Naive thymus-derived CD4-positive, alpha-beta T cell (primary cell): ENCODE measurements at regions not wholly inside any gene's neighbourhood (a gene's known extent, or its start where the extent isn't known, plus 50 kb on each side); places are given as distances from the start of the nearest gene placed in this dataset.
"Not testable (repeated sequence)": the region's sequence is repeated elsewhere in the genome, so short reads cannot be mapped to it uniquely, and the experiment has no call there.

Experiments
- ATAC-seq: fragments of 150-1000 bp; cut with Tn5 transposase; 2 replicates; pipeline ENCODE4 v1.10.0; 2021; ENCODE audit warnings: mild to moderate bottlenecking, moderate library complexity
- CTCF ChIA-PET: fragments of 350-600 bp; sonication (Branson Sonifier 250); formaldehyde crosslinking; loops from one replicate; lab custom pipeline; 2021; ENCODE audit warnings: antibody characterized with exemption; lab: Charles Lee
- POLR2A ChIA-PET: fragments of 350-600 bp; sonication (Branson Sonifier 250); formaldehyde crosslinking; loops from one replicate; lab custom pipeline; 2021; ENCODE audit warnings: antibody characterized with exemption, inconsistent platforms; lab: Charles Lee
- DNase-seq, 9 donors: peaks; one replicate each; pipeline versions ENCODE4 v3.0.0 to v3.0.0-alpha.2; 2020 to 2022; ENCODE audit warnings: mixed read lengths in 1 of 9
- H3K27ac ChIP-seq: one replicate; pipeline ENCODE4 v1.7.0; 2013; ENCODE audit warnings: mild to moderate bottlenecking, low read depth, low read length, moderate library complexity
- H3K27me3 ChIP-seq, 2 donors: one replicate each; pipeline ENCODE4 v1.7.0; 2013; ENCODE audit warnings: low read length in 2 of 2, mild to moderate bottlenecking in 2 of 2, moderate library complexity in 2 of 2; ENCODE audit not compliant: control insufficient read depth in 2 of 2, insufficient read depth in 2 of 2
- H3K36me3 ChIP-seq, 3 experiments: 1 replicate in 2 of 3; 2 replicates in 1 of 3; pipeline ENCODE4 v1.7.0; 2013; ENCODE audit warnings: low read length in 3 of 3, mild to moderate bottlenecking in 3 of 3, moderate library complexity in 1 of 3; ENCODE audit not compliant: insufficient read depth in 3 of 3, control insufficient read depth in 2 of 3
- H3K4me1 ChIP-seq, 2 donors: one replicate each; pipeline ENCODE4 v1.7.0; 2013; ENCODE audit warnings: low read length in 2 of 2, mild to moderate bottlenecking in 2 of 2, moderate library complexity in 1 of 2; ENCODE audit not compliant: control insufficient read depth in 2 of 2, insufficient read depth in 2 of 2
- H3K4me3 ChIP-seq: 2 replicates; pipeline ENCODE4 v1.7.0; 2013; ENCODE audit warnings: mild to moderate bottlenecking, low read length
- H3K9me3 ChIP-seq, 3 experiments: 1 replicate in 2 of 3; 2 replicates in 1 of 3; pipeline ENCODE4 v1.7.0; 2013; ENCODE audit warnings: low read length in 3 of 3; ENCODE audit not compliant: control insufficient read depth in 2 of 3
- H3K27ac Mint-ChIP-seq, 9 donors: one replicate each; pipeline ENCODE4 v1.8.0; 2020 to 2022; ENCODE audit warnings: mixed read lengths in 9 of 9, mild to moderate bottlenecking in 8 of 9, moderate library complexity in 5 of 9, inconsistent platforms in 2 of 9
- H3K27me3 Mint-ChIP-seq, 5 donors: one replicate each; pipeline ENCODE4 v1.8.0; 2021 to 2022; ENCODE audit warnings: mixed read lengths in 5 of 5, mild to moderate bottlenecking in 1 of 5
- H3K36me3 Mint-ChIP-seq, 5 donors: one replicate each; pipeline ENCODE4 v1.8.0; 2020 to 2022; ENCODE audit warnings: mixed read lengths in 5 of 5, mild to moderate bottlenecking in 3 of 5, inconsistent platforms in 1 of 5
- H3K4me1 Mint-ChIP-seq, 7 donors: one replicate each; pipeline ENCODE4 v1.8.0; 2020 to 2022; ENCODE audit warnings: mixed read lengths in 7 of 7, mild to moderate bottlenecking in 3 of 7, inconsistent platforms in 1 of 7
- H3K4me3 Mint-ChIP-seq, 10 donors: one replicate each; pipeline ENCODE4 v1.8.0; 2020 to 2022; ENCODE audit warnings: mild to moderate bottlenecking in 10 of 10, mixed read lengths in 10 of 10, moderate library complexity in 6 of 10, inconsistent platforms in 2 of 10
- H3K9me3 Mint-ChIP-seq, 11 donors: one replicate each; pipeline ENCODE4 v1.8.0; 2020 to 2022; ENCODE audit warnings: mixed read lengths in 11 of 11, mild to moderate bottlenecking in 4 of 11, inconsistent platforms in 1 of 11, moderate library complexity in 1 of 11
- intact Hi-C, 2 donors: fragments of 100-400 bp; cut with micrococcal nuclease; formaldehyde crosslinking; loops; one replicate each; pipeline ENCODE4 v1.15.1; 2023

DNA sequence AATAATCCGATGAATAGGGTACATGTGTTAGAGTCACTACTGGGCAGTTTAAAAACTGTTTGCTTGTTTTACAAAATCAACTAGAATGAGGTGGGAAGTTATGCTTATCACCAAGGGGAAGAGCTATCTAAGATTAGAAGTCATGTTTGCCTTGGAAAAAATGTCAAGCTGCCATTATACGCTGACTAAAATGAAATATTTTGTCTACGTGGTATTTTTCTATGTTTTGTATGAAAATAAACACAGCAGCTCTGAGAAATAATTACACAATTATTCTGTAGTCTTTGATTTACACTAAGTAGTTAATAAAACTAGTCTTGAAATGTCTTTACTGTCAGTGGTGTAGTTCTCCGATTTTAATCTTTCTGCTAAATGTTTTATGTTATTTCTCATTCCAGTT lies 241.9 kb upstream of the TARS1 start:
- H3K27ac ChIP-seq, result no peak overlapping the region
- H3K27me3 ChIP-seq, result no peaks in the 10 kb centered on the region
- no peak for ATAC-seq
- DNase-seq, result no peak
- H3K36me3 ChIP-seq, result no peaks in the 10 kb centered on the region
- CTCF ChIA-PET, result no interaction called here
- intact Hi-C loops, result no loop called here
- H3K36me3 Mint-ChIP-seq, result no peaks in the 10 kb centered on the region
- H3K9me3 Mint-ChIP-seq, result peaks cover 0 to 20% (median 8%) of the 10 kb centered on the region in 11 donors
- POLR2A ChIA-PET, result no interaction called here
- H3K4me3 ChIP-seq, result no peak overlapping the region
- no peaks in the 10 kb centered on the region for H3K4me1 Mint-ChIP-seq
- H3K4me1 ChIP-seq, result no peaks in the 10 kb centered on the region
- peaks cover 0 to 4% (median 0%) of the 10 kb centered on the region in 5 donors for H3K27me3 Mint-ChIP-seq
- no peak overlapping the region for H3K27ac Mint-ChIP-seq
- H3K4me3 Mint-ChIP-seq, result no peak overlapping the region
- H3K9me3 ChIP-seq, result no peaks in the 10 kb centered on the region

DNA sequence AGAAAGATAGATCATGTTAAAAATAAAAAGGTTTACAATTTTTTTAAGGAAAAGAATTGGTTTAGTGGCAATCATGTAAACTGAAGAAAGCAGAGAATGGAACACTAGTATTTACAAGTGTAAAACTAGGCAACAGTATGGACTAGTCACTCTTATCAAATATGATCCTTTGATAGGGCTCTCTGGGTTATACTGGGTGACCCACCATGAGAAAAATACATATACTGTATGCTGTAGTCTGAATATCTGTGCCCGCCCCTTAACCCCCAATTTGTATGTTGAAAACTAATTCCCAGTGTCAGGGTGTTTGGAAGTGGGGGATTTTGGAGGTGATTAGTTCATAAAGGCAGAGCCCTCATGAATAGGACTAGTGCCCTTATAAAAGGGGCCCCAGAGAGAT lies 236.8 kb upstream of the TARS1 start:
- intact Hi-C loops, result no loop called here
- no peak for ATAC-seq
- Mint-ChIP-seq H3K4me3 (no peak overlapping the region), H3K27ac (no peak overlapping the region), H3K4me1 (no peaks in the 10 kb centered on the region), H3K27me3 (peaks cover 0 to 4% (median 0%) of the 10 kb centered on the region in 5 donors), H3K9me3 (peaks cover 0 to 6% (median 0%) of the 10 kb centered on the region in 11 donors), H3K36me3 (no peaks in the 10 kb centered on the region)
- no peaks in the 10 kb centered on the region for H3K9me3 ChIP-seq
- POLR2A ChIA-PET, result no interaction called here
- H3K27me3 ChIP-seq, result no peaks in the 10 kb centered on the region
- H3K36me3 ChIP-seq, result no peaks in the 10 kb centered on the region
- H3K27ac ChIP-seq, result no peak overlapping the region
- no peaks in the 10 kb centered on the region for H3K4me1 ChIP-seq
- no peak overlapping the region for H3K4me3 ChIP-seq
- CTCF ChIA-PET, result no interaction called here
- DNase-seq, result no peak

DNA sequence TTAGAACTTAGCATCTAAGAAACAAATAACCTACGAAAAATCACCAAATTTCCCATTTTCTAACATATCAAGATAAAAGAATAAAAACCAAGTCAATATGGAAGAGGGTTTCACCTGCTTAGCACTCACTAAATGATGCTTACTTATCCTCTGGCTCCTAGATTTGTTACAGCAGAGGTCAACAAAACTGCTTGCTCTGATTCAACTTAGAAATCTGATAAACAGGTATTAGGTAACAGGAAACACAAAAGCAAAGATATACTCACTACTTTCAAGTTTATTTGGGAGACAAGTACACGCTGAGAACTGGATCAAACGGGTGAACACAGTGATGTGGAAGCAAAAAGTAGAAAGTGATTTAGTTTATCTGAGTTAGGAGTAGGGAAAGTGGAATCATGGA lies 235.7 kb upstream of the TARS1 start:
- no peak for ATAC-seq
- H3K4me1 ChIP-seq, result no peaks in the 10 kb centered on the region
- Mint-ChIP-seq H3K27me3 (peaks cover 0 to 4% (median 0%) of the 10 kb centered on the region in 5 donors), H3K4me3 (no peak overlapping the region), H3K27ac (no peak overlapping the region), H3K36me3 (no peaks in the 10 kb centered on the region), H3K4me1 (no peaks in the 10 kb centered on the region), H3K9me3 (peaks cover 0 to 4% (median 0%) of the 10 kb centered on the region in 11 donors)
- intact Hi-C loops, result no loop called here
- H3K27me3 ChIP-seq, result no peaks in the 10 kb centered on the region
- H3K27ac ChIP-seq, result no peak overlapping the region
- DNase-seq, result no peak
- POLR2A ChIA-PET, result no interaction called here
- no peaks in the 10 kb centered on the region for H3K36me3 ChIP-seq
- CTCF ChIA-PET, result no interaction called here
- H3K9me3 ChIP-seq, result no peaks in the 10 kb centered on the region
- no peak overlapping the region for H3K4me3 ChIP-seq

DNA sequence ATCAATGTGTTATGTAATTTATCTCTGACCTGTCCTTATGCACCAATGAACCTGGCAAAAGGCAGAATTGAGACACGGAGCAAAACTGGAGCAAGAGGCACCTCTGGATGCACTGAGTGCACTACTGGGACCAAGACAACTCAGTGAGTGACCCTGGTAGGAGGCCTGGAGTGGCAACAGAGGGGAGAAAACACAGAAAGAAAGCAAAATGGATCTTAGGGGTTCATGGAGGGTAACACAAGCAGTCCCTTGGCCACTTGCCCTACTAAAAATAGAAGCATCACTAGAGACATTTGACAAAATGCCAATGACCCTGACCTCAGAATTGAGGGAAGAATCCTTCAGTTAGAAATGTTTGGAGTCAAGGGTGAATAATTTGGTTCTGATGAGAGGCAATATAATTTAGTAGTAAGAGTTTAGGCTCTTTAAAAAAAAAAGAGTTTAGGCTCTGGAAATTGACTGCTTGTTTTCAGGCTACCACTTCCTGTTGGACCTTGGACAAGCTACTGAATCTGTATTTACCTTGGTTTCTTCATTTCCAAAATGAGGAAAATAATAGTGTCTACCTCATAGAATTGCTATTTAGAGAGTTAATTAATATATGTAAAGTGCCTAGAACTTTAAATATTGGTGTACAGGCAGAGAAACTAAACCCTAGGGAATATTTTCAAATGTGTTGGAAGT lies 234.9 kb upstream of the TARS1 start:
- no peak for ATAC-seq
- DNase-seq, result no peak
- Histone ChIP-seq H3K36me3 (no peaks in the 10 kb centered on the region), H3K4me1 (no peaks in the 10 kb centered on the region), H3K27ac (no peak overlapping the region), H3K4me3 (no peak overlapping the region), H3K27me3 (no peaks in the 10 kb centered on the region), H3K9me3 (no peaks in the 10 kb centered on the region)
- H3K36me3 Mint-ChIP-seq, result no peaks in the 10 kb centered on the region
- H3K27me3 Mint-ChIP-seq, result peaks cover 0 to 4% (median 0%) of the 10 kb centered on the region in 5 donors
- no peak overlapping the region for H3K27ac Mint-ChIP-seq
- H3K9me3 Mint-ChIP-seq, result peaks cover 0 to 4% (median 0%) of the 10 kb centered on the region in 11 donors
- no peak overlapping the region for H3K4me3 Mint-ChIP-seq
- intact Hi-C loops, result no loop called here
- ChIA-PET POLR2A (no interaction called here), CTCF (no interaction called here)
- H3K4me1 Mint-ChIP-seq, result no peaks in the 10 kb centered on the region

DNA sequence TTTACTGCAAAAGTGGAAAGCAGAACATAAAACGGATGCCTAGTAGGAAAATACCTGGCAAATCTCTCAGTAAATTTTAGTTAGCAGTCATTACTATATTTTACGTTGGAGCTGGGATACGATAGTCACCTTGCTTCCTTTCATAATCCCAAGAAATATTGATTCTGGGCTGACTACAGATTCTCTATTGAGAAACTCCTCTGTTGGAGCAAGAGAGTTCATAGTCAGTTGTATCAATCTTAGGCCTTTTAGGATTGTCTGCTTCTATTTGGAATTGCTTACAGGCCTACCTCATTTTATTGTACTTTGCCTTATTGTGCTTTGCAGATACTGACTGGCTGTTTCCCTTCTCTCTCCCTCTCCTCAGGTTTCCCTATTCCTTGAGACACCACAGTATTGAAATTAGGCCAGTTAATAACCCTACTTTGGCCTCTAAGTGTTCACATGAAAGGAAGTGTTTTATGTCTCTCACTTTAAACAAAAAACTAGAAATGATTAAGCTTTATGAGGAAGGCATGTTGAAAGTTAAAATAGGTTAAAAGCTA lies 233.7 kb upstream of the TARS1 start:
- Histone ChIP-seq H3K4me3 (no peak overlapping the region), H3K27me3 (no peaks in the 10 kb centered on the region), H3K27ac (no peak overlapping the region), H3K9me3 (no peaks in the 10 kb centered on the region), H3K36me3 (no peaks in the 10 kb centered on the region), H3K4me1 (no peaks in the 10 kb centered on the region)
- peaks cover 0 to 5% (median 0%) of the 10 kb centered on the region in 11 donors for H3K9me3 Mint-ChIP-seq
- peaks cover 0 to 4% (median 0%) of the 10 kb centered on the region in 5 donors for H3K27me3 Mint-ChIP-seq
- POLR2A ChIA-PET, result no interaction called here
- DNase-seq, result no peak
- no peak overlapping the region for H3K27ac Mint-ChIP-seq
- intact Hi-C loops, result no loop called here
- no peaks in the 10 kb centered on the region for H3K4me1 Mint-ChIP-seq
- H3K36me3 Mint-ChIP-seq, result no peaks in the 10 kb centered on the region
- no peak for ATAC-seq
- H3K4me3 Mint-ChIP-seq, result no peak overlapping the region
- CTCF ChIA-PET, result no interaction called here

DNA sequence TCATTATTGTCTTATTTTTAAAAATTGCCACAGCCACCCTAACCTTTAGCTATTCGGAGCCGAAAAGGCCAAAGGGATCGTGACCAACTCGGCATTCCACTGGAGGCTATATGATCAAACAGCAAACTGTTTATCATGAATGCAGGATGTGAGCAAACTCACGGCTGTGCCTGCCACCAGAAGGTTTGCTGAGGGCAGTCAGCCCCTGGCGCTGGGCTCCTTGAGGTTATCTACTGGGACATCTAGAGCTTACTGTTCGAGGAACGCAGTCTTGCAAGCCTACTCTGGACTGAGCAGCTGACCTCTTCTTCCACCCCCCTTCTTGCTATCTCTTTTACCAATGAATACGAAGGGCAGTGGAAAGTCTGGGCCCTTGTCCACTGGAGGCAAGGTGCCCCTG lies 231.5 kb upstream of the TARS1 start:
- Mint-ChIP-seq H3K4me3 (no peak overlapping the region), H3K27me3 (peaks cover 0 to 7% (median 6%) of the 10 kb centered on the region in 5 donors), H3K27ac (no peak overlapping the region), H3K4me1 (peaks cover 0 to 1% (median 0%) of the 10 kb centered on the region in 7 donors), H3K9me3 (peaks cover 0 to 7% (median 3%) of the 10 kb centered on the region in 11 donors), H3K36me3 (no peaks in the 10 kb centered on the region)
- H3K36me3 ChIP-seq, result no peaks in the 10 kb centered on the region
- H3K4me3 ChIP-seq, result no peak overlapping the region
- POLR2A ChIA-PET, result no interaction called here
- H3K4me1 ChIP-seq, result no peaks in the 10 kb centered on the region
- H3K27ac ChIP-seq, result no peak overlapping the region
- ATAC-seq (no peak), DNase-seq (no peak)
- no peaks in the 10 kb centered on the region for H3K9me3 ChIP-seq
- CTCF ChIA-PET, result no interaction called here
- H3K27me3 ChIP-seq, result no peaks in the 10 kb centered on the region
- intact Hi-C loops, result no loop called here

DNA sequence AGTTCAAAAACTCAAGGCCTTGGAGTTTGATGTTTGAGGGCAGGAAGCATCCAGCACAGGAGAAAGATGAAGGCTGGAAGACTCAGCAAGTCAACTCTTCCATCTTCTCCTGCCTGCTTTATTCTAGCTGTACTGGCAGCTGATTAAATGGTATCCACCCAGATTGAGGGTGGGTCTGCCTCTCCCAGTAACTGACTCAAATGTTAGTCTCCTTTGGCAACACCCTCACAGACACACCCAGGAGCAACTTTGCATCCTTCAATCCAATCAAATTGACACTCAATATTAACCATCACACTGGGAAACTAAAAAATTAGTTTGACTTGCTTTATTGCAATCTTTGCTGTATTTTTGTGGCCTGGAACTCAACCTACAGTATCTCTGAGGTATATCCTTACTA lies 230.5 kb upstream of the TARS1 start:
- intact Hi-C loops, H3K27ac Mint-ChIP-seq, H3K27me3 Mint-ChIP-seq, H3K9me3 ChIP-seq, H3K9me3 Mint-ChIP-seq, H3K27ac ChIP-seq, H3K36me3 Mint-ChIP-seq, POLR2A ChIA-PET, H3K4me3 ChIP-seq, ATAC-seq, H3K4me1 ChIP-seq, H3K27me3 ChIP-seq, H3K4me3 Mint-ChIP-seq, H3K4me1 Mint-ChIP-seq, H3K36me3 ChIP-seq, CTCF ChIA-PET, DNase-seq: not testable (repeated sequence)
